GM12878 (cell line): ENCODE measurements at regions not wholly inside any gene's neighbourhood (a gene's known extent, or its start where the extent isn't known, plus 50 kb on each side); places are given as distances from the start of the nearest gene placed in this dataset.

ENCODE experiments used
- ATAC-seq: fragments of 200-7000 bp; cut with Tn5 transposase; 3 replicates; pipeline ENCODE4 v1.9.1; 2020; ENCODE audit warnings: mild to moderate bottlenecking, moderate library complexity
- BruUV-seq: library from RNA; stranded (reverse); fragments of 400-500 nt; replicated peaks from 2 replicates; lab custom pipeline; 2021; lab: Mats Ljungman, UMichigan
- CTCF ChIA-PET: fragments of 300-600 bp; sonication (Branson Sonifier 250); formaldehyde crosslinking; extraction: SDS; loops from one replicate; lab custom pipeline; 2021; ENCODE audit warnings: inconsistent platforms; lab: Yijun Ruan, JAX
- POLR2A ChIA-PET: fragments of 350-600 bp; formaldehyde crosslinking; extraction: SDS; loops from one replicate; lab custom pipeline; 2021; ENCODE audit warnings: inconsistent platforms; lab: Charles Lee
- RAD21 ChIA-PET: fragments of 300-600 bp; sonication (Branson Sonifier 250); formaldehyde crosslinking; loops from one replicate; lab custom pipeline; 2023; ENCODE audit warnings: antibody characterized with exemption; ENCODE audit not compliant: unreplicated experiment; lab: Charles Lee
- SMC1A ChIA-PET: fragments of 300-600 bp; sonication (Branson Sonifier 250); formaldehyde crosslinking; loops from one replicate; lab custom pipeline; 2023; ENCODE audit not compliant: unreplicated experiment, uncharacterized antibody; lab: Charles Lee
- DNase-seq: peaks from one replicate; pipeline ENCODE4 v3.0.0-alpha.2; 2011; ENCODE audit warnings: low read depth, low spot score
- FAIRE-seq: peaks from 3 replicates; lab custom pipeline; 2011; peaks lifted over from hg19 to GRCh38; lab: Jason Lieb, UNC
- H2AFZ ChIP-seq: 2 replicates; pipeline ENCODE4 v1.6.0; 2011; ENCODE audit warnings: low read depth, low read length, control low read depth; ENCODE audit not compliant: control insufficient read depth
- H3K27ac ChIP-seq: 2 replicates; pipeline ENCODE4 v1.5.1; 2011; ENCODE audit warnings: control low read depth; ENCODE audit not compliant: control insufficient read depth, insufficient read depth
- H3K27me3 ChIP-seq, 2 experiments: replicated peaks in 1 of 2; 2 replicates each; pipeline versions ENCODE4 v1.6.0 to v1.6.1; 2011; ENCODE audit warnings: low read length in 1 of 2; ENCODE audit not compliant: control insufficient read depth in 2 of 2, insufficient read depth in 2 of 2
- H3K36me3 ChIP-seq, 2 experiments: 2 replicates each; pipeline ENCODE4 v1.5.1; 2011; ENCODE audit warnings: low read length in 1 of 2; ENCODE audit not compliant: control insufficient read depth in 2 of 2, insufficient read depth in 2 of 2
- H3K4me1 ChIP-seq: 2 replicates; pipeline ENCODE4 v1.6.1; 2011; ENCODE audit warnings: mild to moderate bottlenecking, low read length, moderate library complexity, mixed read lengths; ENCODE audit not compliant: control insufficient read depth, insufficient read depth
- H3K4me2 ChIP-seq: 2 replicates; pipeline ENCODE4 v1.6.0; 2011; ENCODE audit warnings: control low read depth; ENCODE audit not compliant: control insufficient read depth, insufficient read depth
- H3K4me3 ChIP-seq: fragments of 200-600 bp; sonication (generic); 2 replicates; pipeline ENCODE4 v1.5.1; 2016
- H3K79me2 ChIP-seq: 2 replicates; pipeline ENCODE4 v1.6.0; 2011; ENCODE audit warnings: low read length; ENCODE audit not compliant: control insufficient read depth, insufficient read depth
- H3K9ac ChIP-seq: 2 replicates; pipeline ENCODE4 v1.8.0; 2011; ENCODE audit warnings: low read length, control low read depth, mixed read lengths; ENCODE audit not compliant: control insufficient read depth, insufficient read depth
- H3K9me3 ChIP-seq: replicated peaks from 3 replicates; pipeline ENCODE4 v1.5.1; 2011; ENCODE audit warnings: mild to moderate bottlenecking, low read length; ENCODE audit not compliant: control insufficient read depth, insufficient read depth
- H4K20me1 ChIP-seq: 2 replicates; pipeline ENCODE4 v1.6.0; 2011; ENCODE audit not compliant: control insufficient read depth, insufficient read depth
- BCL11A ChIP-seq: IDR thresholded peaks from 2 replicates; pipeline ENCODE4 v1.6.1; 2011; ENCODE audit warnings: low read depth, low read length
- EP300 ChIP-seq, 2 experiments: fragments of 150-350 bp in 1 of 2; IDR thresholded peaks; 2 replicates each; pipeline ENCODE4 v1.6.1; 2011 to 2012; ENCODE audit warnings: low read depth in 2 of 2, low read length in 2 of 2, borderline replicate concordance in 1 of 2, improper control_type of control experiment in 1 of 2, inconsistent platforms in 1 of 2; ENCODE audit not compliant: control insufficient read depth in 1 of 2
- FOXK2 ChIP-seq: fragments of 450-650 bp; IDR thresholded peaks from 2 replicates; pipeline ENCODE4 v1.6.1; 2017; ENCODE audit warnings: mild to moderate bottlenecking, moderate library complexity
- HSF1 ChIP-seq: fragments of 150-350 bp; IDR thresholded peaks from 2 replicates; pipeline ENCODE4 v1.6.1; 2014; ENCODE audit warnings: mild to moderate bottlenecking, low read depth, low read length
- NBN ChIP-seq: fragments of 450-650 bp; IDR thresholded peaks from 2 replicates; pipeline ENCODE4 v1.6.1; 2016
- NR2F1 ChIP-seq: fragments of 450-650 bp; conservative IDR thresholded peaks from 2 replicates; pipeline ENCODE4 v1.6.1; 2017; ENCODE audit warnings: mild to moderate bottlenecking
- PML ChIP-seq: IDR thresholded peaks from 2 replicates; pipeline ENCODE4 v1.6.1; 2012; ENCODE audit warnings: low read length, inconsistent platforms
- SUZ12 ChIP-seq: fragments of 200-600 bp; sonication (generic); IDR thresholded peaks from one replicate; pipeline ENCODE4 v1.6.1; 2018; ENCODE audit warnings: antibody characterized with exemption, mild to moderate bottlenecking; ENCODE audit not compliant: unreplicated experiment
- TAF1 ChIP-seq: IDR thresholded peaks from 2 replicates; pipeline ENCODE4 v1.6.1; 2011; ENCODE audit warnings: mild to moderate bottlenecking, low read depth, low read length, borderline replicate concordance
- ZNF592 ChIP-seq: fragments of 450-650 bp; IDR thresholded peaks from 2 replicates; pipeline ENCODE4 v1.6.1; 2017; ENCODE audit warnings: mild to moderate bottlenecking, moderate library complexity
- WGBS: methylation state at CpG from one replicate; pipeline ENCODE4 v1.1.6; 2016; ENCODE audit warnings: low lambda C conversion rate; ENCODE audit not compliant: insufficient replicate concordance, insufficient coverage; ENCODE audit errors: missing lambda C conversion rate; 5-methylcytosine and 5-hydroxymethylcytosine counted together
- in situ Hi-C: fragments of 300-500 bp; cut with MboI; formaldehyde crosslinking; loops from 9 replicates; pipeline ENCODE4 v1.14.3; 2018; ENCODE audit warnings: mixed read lengths
- intact Hi-C: fragments of 100-400 bp; cut with micrococcal nuclease; formaldehyde crosslinking; loops from one replicate; pipeline ENCODE4 v1.14.2; 2022; ENCODE audit not compliant: unreplicated experiment
- TF ChIP-seq, protein P1 (sequence below): fragments of 450-650 bp; IDR thresholded peaks from 2 replicates; pipeline ENCODE4 v1.6.1; 2017; ENCODE audit warnings: antibody characterized with exemption, mild to moderate bottlenecking, moderate library complexity
- TF ChIP-seq, protein P2 (sequence below): IDR thresholded peaks from 2 replicates; pipeline ENCODE4 v1.6.1; 2012; ENCODE audit warnings: low read depth, low read length, improper control_type of control experiment
- TF ChIP-seq, protein P3 (sequence below): IDR thresholded peaks from 2 replicates; pipeline ENCODE4 v1.6.1; 2011; ENCODE audit warnings: low read depth, low read length, improper control_type of control experiment, borderline replicate concordance

DNA sequence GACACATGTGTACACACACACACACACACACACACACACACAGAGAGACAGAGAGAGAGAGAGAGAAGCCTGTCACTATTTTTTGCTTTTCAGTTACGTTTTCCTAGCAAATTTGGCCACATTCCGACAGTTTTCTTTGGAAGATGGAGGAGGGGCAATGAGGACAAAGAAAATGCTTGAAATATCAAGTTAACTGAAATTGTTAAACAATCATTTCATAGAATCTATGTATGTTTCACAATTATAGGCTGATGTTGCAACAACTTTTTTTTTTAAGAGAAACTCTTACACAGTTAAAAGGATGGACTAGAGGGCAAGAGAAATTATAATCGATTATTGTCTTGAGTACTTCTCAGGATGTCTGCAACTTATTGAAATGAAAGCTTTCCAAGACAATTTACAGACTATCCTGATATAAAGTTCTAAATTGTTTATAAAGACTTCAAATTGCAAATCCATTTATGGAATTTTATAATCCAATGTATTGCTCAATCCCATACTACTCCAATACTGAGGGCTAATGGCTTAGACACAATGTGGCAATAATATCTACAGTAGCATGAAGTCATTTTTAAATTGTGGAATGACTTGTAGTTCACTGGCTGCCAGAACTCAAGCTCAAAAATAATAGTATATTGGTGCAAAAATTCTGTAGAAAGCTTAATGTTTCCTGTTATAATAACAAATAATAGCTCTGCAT is 647.0 kb upstream of the PCDH7 start:
- Histone ChIP-seq H3K27me3 (no peaks in the 10 kb centered on the region), H3K4me1 (no peaks in the 10 kb centered on the region), H3K27ac (no peak overlapping the region), H2AFZ (no peak overlapping the region), H3K36me3 (no peaks in the 10 kb centered on the region), H3K9ac (no peak overlapping the region), H3K79me2 (no peaks in the 10 kb centered on the region), H3K4me2 (no peak overlapping the region), H3K4me3 (no peak overlapping the region), H3K9me3 (no peaks in the 10 kb centered on the region), H4K20me1 (no peaks in the 10 kb centered on the region)
- in situ Hi-C loops (no loop called here), intact Hi-C loops (no loop called here)
- ChIA-PET RAD21 (no interaction called here), SMC1A (no interaction called here), CTCF (interaction anchor here (1.0 kb wide), 1 partner anchor 16 kb away, joined by 3 read pairs; no protein-coding TSS in a partner anchor), POLR2A (no interaction called here)
- WGBS = 14% methylated on average over 3 of the region's 3 CpGs
- FAIRE-seq (no peak), ATAC-seq (no peak), DNase-seq (no peak)
- no TSS peak for BruUV-seq
- no peak for TF ChIP-seq PML
- TF ChIP-seq NR2F1 = no peak
- TF ChIP-seq SUZ12 = no peak
- no peak for TF ChIP-seq TAF1
- TF ChIP-seq HSF1 = no peak
- no peak for TF ChIP-seq FOXK2
- TF ChIP-seq, protein P1, sequence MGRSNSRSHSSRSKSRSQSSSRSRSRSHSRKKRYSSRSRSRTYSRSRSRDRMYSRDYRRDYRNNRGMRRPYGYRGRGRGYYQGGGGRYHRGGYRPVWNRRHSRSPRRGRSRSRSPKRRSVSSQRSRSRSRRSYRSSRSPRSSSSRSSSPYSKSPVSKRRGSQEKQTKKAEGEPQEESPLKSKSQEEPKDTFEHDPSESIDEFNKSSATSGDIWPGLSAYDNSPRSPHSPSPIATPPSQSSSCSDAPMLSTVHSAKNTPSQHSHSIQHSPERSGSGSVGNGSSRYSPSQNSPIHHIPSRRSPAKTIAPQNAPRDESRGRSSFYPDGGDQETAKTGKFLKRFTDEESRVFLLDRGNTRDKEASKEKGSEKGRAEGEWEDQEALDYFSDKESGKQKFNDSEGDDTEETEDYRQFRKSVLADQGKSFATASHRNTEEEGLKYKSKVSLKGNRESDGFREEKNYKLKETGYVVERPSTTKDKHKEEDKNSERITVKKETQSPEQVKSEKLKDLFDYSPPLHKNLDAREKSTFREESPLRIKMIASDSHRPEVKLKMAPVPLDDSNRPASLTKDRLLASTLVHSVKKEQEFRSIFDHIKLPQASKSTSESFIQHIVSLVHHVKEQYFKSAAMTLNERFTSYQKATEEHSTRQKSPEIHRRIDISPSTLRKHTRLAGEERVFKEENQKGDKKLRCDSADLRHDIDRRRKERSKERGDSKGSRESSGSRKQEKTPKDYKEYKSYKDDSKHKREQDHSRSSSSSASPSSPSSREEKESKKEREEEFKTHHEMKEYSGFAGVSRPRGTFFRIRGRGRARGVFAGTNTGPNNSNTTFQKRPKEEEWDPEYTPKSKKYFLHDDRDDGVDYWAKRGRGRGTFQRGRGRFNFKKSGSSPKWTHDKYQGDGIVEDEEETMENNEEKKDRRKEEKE = no peak
- TF ChIP-seq, protein P2, sequence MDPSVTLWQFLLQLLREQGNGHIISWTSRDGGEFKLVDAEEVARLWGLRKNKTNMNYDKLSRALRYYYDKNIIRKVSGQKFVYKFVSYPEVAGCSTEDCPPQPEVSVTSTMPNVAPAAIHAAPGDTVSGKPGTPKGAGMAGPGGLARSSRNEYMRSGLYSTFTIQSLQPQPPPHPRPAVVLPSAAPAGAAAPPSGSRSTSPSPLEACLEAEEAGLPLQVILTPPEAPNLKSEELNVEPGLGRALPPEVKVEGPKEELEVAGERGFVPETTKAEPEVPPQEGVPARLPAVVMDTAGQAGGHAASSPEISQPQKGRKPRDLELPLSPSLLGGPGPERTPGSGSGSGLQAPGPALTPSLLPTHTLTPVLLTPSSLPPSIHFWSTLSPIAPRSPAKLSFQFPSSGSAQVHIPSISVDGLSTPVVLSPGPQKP = no peak
- no peak for TF ChIP-seq EP300 (IDR thresholded peaks at IDR 0.05; ENCODE audit: borderline replicate concordance in 1 of 2, control insufficient read depth in 1 of 2, low read depth in 2 of 2, low read length in 2 of 2)
- no peak for TF ChIP-seq BCL11A
- TF ChIP-seq, protein P3, sequence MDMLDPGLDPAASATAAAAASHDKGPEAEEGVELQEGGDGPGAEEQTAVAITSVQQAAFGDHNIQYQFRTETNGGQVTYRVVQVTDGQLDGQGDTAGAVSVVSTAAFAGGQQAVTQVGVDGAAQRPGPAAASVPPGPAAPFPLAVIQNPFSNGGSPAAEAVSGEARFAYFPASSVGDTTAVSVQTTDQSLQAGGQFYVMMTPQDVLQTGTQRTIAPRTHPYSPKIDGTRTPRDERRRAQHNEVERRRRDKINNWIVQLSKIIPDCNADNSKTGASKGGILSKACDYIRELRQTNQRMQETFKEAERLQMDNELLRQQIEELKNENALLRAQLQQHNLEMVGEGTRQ = no peak
- no peak for TF ChIP-seq ZNF592
- TF ChIP-seq NBN = no peak
